ENCODE measurements at regions not wholly inside any gene's neighbourhood (a gene's known extent, or its start where the extent isn't known, plus 50 kb on each side); places are given as distances from the start of the nearest gene placed in this dataset.

DNA sequence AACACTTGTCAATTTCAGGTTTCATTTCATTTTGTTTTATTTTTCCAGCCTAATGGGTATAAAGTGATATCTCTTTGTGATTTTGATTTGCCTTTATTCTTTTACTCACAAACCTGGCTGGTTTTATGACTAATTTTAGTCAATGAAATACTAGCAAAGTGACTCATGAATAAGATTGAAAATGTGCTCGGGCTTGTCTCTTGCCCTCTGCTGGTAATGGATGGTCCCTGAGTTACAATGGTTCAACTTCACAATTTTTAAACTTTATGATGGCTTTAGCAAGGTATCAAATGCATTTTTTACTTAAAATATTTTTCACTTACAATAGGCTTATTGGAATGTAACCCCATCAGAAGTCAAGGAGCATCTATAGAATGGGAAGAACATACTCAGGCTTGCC, 431.4 kb upstream of the CCNG1 start:
- 73% methylated on average over 1 of the region's 1 CpG for WGBS (ENCODE audit: low lambda C conversion rate, missing lambda C conversion rate)
- H3K9me2 ChIP-seq (replicated peaks; ENCODE audit: insufficient read depth) = no peaks in the 10 kb centered on the region
- H3K9me3 ChIP-seq (ENCODE audit: low read depth) = no peaks in the 10 kb centered on the region
- no peaks in the 10 kb centered on the region for H4K20me1 ChIP-seq (ENCODE audit: insufficient read depth, poor library complexity, severe bottlenecking)
- TF ChIP-seq EZH2phosphoT487 (IDR thresholded peaks at IDR 0.05; ENCODE audit: low read depth, severe bottlenecking, unreplicated experiment) (no peak), EZH2 (IDR thresholded peaks at IDR 0.05; ENCODE audit: borderline replicate concordance) (no peak)
- TF ChIP-seq, protein P1, sequence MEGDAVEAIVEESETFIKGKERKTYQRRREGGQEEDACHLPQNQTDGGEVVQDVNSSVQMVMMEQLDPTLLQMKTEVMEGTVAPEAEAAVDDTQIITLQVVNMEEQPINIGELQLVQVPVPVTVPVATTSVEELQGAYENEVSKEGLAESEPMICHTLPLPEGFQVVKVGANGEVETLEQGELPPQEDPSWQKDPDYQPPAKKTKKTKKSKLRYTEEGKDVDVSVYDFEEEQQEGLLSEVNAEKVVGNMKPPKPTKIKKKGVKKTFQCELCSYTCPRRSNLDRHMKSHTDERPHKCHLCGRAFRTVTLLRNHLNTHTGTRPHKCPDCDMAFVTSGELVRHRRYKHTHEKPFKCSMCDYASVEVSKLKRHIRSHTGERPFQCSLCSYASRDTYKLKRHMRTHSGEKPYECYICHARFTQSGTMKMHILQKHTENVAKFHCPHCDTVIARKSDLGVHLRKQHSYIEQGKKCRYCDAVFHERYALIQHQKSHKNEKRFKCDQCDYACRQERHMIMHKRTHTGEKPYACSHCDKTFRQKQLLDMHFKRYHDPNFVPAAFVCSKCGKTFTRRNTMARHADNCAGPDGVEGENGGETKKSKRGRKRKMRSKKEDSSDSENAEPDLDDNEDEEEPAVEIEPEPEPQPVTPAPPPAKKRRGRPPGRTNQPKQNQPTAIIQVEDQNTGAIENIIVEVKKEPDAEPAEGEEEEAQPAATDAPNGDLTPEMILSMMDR (IDR thresholded peaks at IDR 0.05; ENCODE audit: poor library complexity) = peak; percentile 29
- H3K4me2 ChIP-seq = no peak overlapping the region
- H3K4me1 ChIP-seq (ENCODE audit: insufficient read depth) = no peaks in the 10 kb centered on the region
- no peaks in the 10 kb centered on the region for H3K27me3 ChIP-seq
- no peak overlapping the region for H3K4me3 ChIP-seq
- no peak overlapping the region for H2AFZ ChIP-seq
- no peak for DNase-seq (ENCODE audit: low spot score)
- H3K27ac ChIP-seq = no peak overlapping the region
- no peaks in the 10 kb centered on the region for H3K79me2 ChIP-seq
- no peaks in the 10 kb centered on the region for H3K36me3 ChIP-seq (replicated peaks; ENCODE audit: insufficient read depth, low read depth)

DNA sequence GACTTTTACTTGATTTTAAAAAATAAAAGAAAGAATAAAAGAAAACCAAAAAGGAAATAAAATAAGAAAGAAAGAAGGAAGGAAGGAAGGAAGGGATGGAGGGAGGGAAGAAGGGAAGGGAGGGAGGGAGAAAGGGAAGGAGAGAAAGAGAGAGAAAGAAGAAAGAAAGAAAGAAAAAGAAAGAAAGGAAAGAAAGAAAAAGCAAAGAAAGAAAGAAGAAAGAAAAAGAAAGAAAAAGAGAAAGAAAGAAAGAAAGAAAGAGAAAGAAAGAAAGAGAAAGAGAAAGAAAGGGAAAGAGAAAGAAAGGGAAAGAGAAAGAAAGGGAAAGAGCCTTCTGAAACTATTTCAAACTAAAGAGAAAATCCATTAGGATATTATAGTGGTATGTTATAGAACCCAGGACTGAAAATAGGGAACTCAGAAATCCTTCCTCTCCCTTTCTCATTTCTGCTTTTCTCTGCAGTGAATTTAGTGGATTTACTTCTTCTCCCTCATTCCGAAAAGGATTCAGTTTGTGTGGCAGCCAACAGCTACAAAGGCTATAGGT, 414.7 kb upstream of the CCNG1 start:
- no peaks in the 10 kb centered on the region for H3K9me2 ChIP-seq (replicated peaks; ENCODE audit: insufficient read depth)
- H3K9me3 ChIP-seq (ENCODE audit: low read depth) = no peaks in the 10 kb centered on the region
- no peaks in the 10 kb centered on the region for H3K79me2 ChIP-seq
- no peaks in the 10 kb centered on the region for H3K36me3 ChIP-seq (replicated peaks; ENCODE audit: insufficient read depth, low read depth)
- H3K27me3 ChIP-seq = no peaks in the 10 kb centered on the region
- no peak overlapping the region for H3K4me3 ChIP-seq
- H3K4me1 ChIP-seq (ENCODE audit: insufficient read depth) = no peaks in the 10 kb centered on the region
- H3K4me2 ChIP-seq = no peak overlapping the region
- no peak for DNase-seq (ENCODE audit: low spot score)
- 85% methylated on average over 1 of the region's 1 CpG for WGBS (ENCODE audit: low lambda C conversion rate, missing lambda C conversion rate)
- H3K27ac ChIP-seq = no peak overlapping the region
- H2AFZ ChIP-seq = no peak overlapping the region
- TF ChIP-seq, protein P1 (IDR thresholded peaks at IDR 0.05; ENCODE audit: poor library complexity) = no peak
- TF ChIP-seq EZH2 (IDR thresholded peaks at IDR 0.05; ENCODE audit: borderline replicate concordance) = no peak
- no peak for TF ChIP-seq EZH2phosphoT487 (IDR thresholded peaks at IDR 0.05; ENCODE audit: low read depth, severe bottlenecking, unreplicated experiment)
- H4K20me1 ChIP-seq (ENCODE audit: insufficient read depth, poor library complexity, severe bottlenecking) = no peaks in the 10 kb centered on the region

DNA sequence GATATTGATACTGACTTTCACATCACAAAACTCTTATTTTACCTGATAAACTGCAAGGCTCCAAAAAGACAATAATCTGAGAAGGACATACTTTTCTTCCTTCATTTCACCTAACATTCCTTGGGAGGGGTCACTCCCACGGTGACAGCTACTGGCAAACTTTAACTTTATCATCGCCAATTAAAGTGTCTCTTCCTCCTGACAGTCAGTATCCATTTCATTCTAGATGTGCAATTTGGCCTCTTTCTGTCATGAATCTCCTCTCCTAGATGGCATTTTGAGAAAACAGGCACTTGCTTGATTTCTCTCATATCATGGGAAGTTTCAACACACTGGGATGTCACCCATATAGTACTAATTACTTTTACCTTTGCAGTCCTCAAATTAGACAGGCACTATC, 413.5 kb upstream of the CCNG1 start:
- DNase-seq (ENCODE audit: low spot score) = no peak
- Histone ChIP-seq H3K4me1 (ENCODE audit: insufficient read depth) (no peaks in the 10 kb centered on the region), H3K27ac (no peak overlapping the region), H4K20me1 (ENCODE audit: insufficient read depth, poor library complexity, severe bottlenecking) (no peaks in the 10 kb centered on the region), H3K4me2 (no peak overlapping the region), H3K79me2 (no peaks in the 10 kb centered on the region), H3K9me3 (ENCODE audit: low read depth) (no peaks in the 10 kb centered on the region), H3K27me3 (no peaks in the 10 kb centered on the region), H3K9me2 (replicated peaks; ENCODE audit: insufficient read depth) (no peaks in the 10 kb centered on the region), H3K4me3 (no peak overlapping the region), H2AFZ (no peak overlapping the region), H3K36me3 (replicated peaks; ENCODE audit: insufficient read depth, low read depth) (no peaks in the 10 kb centered on the region)
- WGBS (ENCODE audit: low lambda C conversion rate, missing lambda C conversion rate) = 71% methylated on average over 2 of the region's 2 CpGs
- TF ChIP-seq EZH2 (IDR thresholded peaks at IDR 0.05; ENCODE audit: borderline replicate concordance) = no peak
- TF ChIP-seq, protein P1 (IDR thresholded peaks at IDR 0.05; ENCODE audit: poor library complexity) = no peak
- no peak for TF ChIP-seq EZH2phosphoT487 (IDR thresholded peaks at IDR 0.05; ENCODE audit: low read depth, severe bottlenecking, unreplicated experiment)

DNA sequence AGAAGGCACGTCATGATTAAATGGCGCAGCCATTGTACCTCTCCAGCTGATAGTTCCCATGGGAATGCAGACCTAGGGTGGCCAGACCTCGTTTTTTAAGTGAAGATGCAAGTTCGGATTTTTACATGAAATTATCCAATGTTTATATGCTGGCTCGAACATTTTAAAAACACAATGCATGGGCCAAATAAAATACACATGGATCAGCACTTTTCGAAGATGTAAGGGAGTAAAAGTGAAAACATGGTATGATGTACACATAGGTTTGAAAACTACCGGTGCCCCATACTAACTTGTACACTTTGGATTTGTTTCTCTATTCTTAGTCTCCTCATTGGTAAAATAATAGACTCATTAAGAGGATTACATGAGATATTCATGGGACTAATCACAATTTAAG, 412.5 kb upstream of the CCNG1 start:
- WGBS (ENCODE audit: low lambda C conversion rate, missing lambda C conversion rate) = 90% methylated on average over 7 of the region's 7 CpGs
- no peak overlapping the region for H2AFZ ChIP-seq
- no peaks in the 10 kb centered on the region for H3K9me3 ChIP-seq (ENCODE audit: low read depth)
- no peaks in the 10 kb centered on the region for H3K9me2 ChIP-seq (replicated peaks; ENCODE audit: insufficient read depth)
- H3K27ac ChIP-seq = no peak overlapping the region
- no peaks in the 10 kb centered on the region for H4K20me1 ChIP-seq (ENCODE audit: insufficient read depth, poor library complexity, severe bottlenecking)
- no peaks in the 10 kb centered on the region for H3K79me2 ChIP-seq
- no peaks in the 10 kb centered on the region for H3K36me3 ChIP-seq (replicated peaks; ENCODE audit: insufficient read depth, low read depth)
- no peaks in the 10 kb centered on the region for H3K27me3 ChIP-seq
- H3K4me2 ChIP-seq = no peak overlapping the region
- TF ChIP-seq EZH2phosphoT487 (IDR thresholded peaks at IDR 0.05; ENCODE audit: low read depth, severe bottlenecking, unreplicated experiment) = no peak
- no peak for TF ChIP-seq EZH2 (IDR thresholded peaks at IDR 0.05; ENCODE audit: borderline replicate concordance)
- TF ChIP-seq, protein P1 (IDR thresholded peaks at IDR 0.05; ENCODE audit: poor library complexity) = no peak
- DNase-seq (ENCODE audit: low spot score) = no peak
- H3K4me3 ChIP-seq = no peak overlapping the region
- H3K4me1 ChIP-seq (ENCODE audit: insufficient read depth) = no peaks in the 10 kb centered on the region
